Activated CD4-positive, alpha-beta T cell treated with anti-CD3 and anti-CD28 coated beads for 4 hours (primary cell): ENCODE measurements at regions not wholly inside any gene's neighbourhood (a gene's known extent, or its start where the extent isn't known, plus 50 kb on each side); places are given as distances from the start of the nearest gene placed in this dataset.
A peak's percentile ranks its signal among the peaks of the same experiment; 100 is the strongest.
"Not testable (repeated sequence)": the region's sequence is repeated elsewhere in the genome, so short reads cannot be mapped to it uniquely, and the experiment has no call there.

Experiments
- DNase-seq, 2 donors: peaks; one replicate each; pipeline ENCODE4 v3.0.0-alpha.2; 2020

DNA sequence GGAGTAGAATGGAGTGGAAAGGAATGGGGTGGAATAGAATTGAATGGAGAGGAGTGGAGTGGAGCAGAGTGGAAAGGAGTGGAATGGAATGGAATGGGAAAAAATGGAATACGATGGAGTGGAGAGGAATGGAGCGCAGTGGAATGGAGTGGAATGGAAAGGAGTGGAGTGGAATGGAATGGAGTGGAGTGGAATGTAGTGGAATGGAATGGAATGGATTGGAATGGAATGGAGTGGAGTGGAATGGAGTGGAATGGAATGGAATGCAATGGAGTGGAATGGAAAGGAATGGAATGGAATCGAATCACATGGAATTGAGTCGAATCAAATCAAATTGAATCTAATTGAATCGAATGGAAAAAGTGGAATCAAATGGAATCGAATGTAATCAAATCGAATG, 1016.1 kb downstream of the CDY1 start:
- DNase-seq: no peak

- DNase-seq: not testable (repeated sequence)
Measured at GRCh38 chrY:26645856-26646255, 1023.9 kb downstream of the CDY1 start.

DNA sequence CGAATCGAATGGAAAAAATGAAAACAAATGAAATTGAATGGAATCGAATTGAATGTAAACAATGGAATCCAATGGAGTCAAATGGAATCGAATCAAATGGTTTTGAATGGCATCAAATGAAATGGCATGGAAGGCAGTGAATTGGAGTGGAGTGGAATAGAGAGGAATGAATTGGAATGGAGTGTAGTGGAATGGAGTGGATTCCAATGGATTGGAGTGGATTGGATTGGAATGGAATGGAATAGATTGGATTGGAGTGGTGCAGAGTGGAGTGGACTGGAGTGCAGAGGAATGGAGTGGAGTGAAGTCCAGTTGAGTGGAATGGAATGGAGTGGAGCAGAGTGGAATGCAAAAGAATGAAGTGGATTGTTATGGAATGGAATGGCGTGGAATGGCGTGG, 1026.3 kb downstream of the CDY1 start:
- DNase-seq: not testable (repeated sequence)

- not testable (repeated sequence) for DNase-seq
Measured at GRCh38 chrY:26664245-26664644, 1042.3 kb downstream of the CDY1 start.

GRCh38 chrY:26666691-26667090, 1044.8 kb downstream of the CDY1 start:
- DNase-seq: not testable (repeated sequence)

GRCh38 chrY:26669243-26669642, 1047.3 kb downstream of the CDY1 start:
- DNase-seq: not testable (repeated sequence)

GRCh38 chrY:26670360-26670871, 1048.5 kb downstream of the CDY1 start:
- peak in 1 of 2 donors; percentile 9 for DNase-seq

DNA sequence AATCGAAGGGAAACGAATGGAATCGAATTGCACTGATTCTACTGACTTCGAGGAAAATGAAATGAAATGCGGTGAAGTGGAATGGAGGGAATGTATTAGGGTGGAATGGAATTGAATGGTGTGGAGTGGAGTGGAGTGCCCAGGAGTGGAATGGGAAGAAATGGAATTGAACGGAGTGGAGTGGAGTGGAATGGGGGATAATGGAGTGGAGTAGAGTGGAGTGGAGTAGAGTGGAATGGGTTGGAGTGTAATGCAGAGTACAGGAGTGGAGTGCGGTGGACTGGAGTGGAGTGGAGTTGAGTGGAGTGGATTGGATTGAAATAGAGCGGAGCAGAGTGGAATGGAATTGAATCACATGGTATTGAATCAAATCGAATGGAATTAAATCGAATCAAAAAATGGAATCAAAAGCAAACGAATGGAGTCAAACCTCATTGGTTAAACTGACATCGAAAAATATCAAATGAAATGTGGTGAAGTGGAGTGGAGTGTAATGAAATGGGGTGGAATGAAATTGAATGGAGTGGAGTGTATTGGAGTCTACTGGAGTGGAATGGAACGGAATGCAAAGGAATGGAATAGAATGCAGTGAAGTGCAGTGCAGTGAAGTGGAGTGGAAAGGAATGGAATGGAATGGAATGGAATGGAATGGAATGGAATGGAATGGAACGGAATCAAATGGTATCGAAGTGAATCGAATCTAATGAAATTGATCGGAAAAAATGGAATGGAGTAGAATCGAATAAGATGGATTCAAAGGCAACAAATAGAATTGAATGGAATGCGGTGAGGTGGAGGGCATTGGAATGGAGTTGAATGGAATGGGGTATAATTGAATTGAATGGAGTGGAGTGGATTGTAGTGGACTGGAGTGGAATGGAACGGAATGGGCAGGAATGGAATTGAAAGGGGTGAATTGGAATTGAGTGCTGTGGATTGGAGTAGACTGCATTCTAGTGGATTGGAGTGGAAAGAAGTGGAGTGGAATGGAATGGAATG, 1049.3 kb downstream of the CDY1 start:
- DNase-seq: peak in 1 of 2 donors; percentile 16
